Right lobe of liver (tissue), 6 donors: ENCODE measurements at regions not wholly inside any gene's neighbourhood (a gene's known extent, or its start where the extent isn't known, plus 50 kb on each side); places are given as distances from the start of the nearest gene placed in this dataset.

Experiments
- ATAC-seq, 4 donors: fragments of 200-7000 bp; cut with Tn5 transposase; one replicate each; pipeline ENCODE4 v1.9.1; 2020; ENCODE audit warnings: mild to moderate bottlenecking in 4 of 4, moderate library complexity in 4 of 4
- DNase-seq, 3 donors: peaks; one replicate each; pipeline ENCODE4 v3.0.0-alpha.2; 2020
- H3K27ac ChIP-seq, 3 donors: fragments of 200-600 bp; one replicate each; pipeline ENCODE4 v1.8.0; 2022
- H3K27me3 ChIP-seq, 2 donors: fragments of 200-600 bp; one replicate each; pipeline ENCODE4 v1.8.0; 2022
- H3K36me3 ChIP-seq, 4 donors: fragments of 200-600 bp; sonication (generic) in 1 of 4; one replicate each; pipeline versions ENCODE4 v1.5.1 to v1.8.0; 2017 to 2022; ENCODE audit warnings: control low read depth in 1 of 4
- H3K4me1 ChIP-seq, 4 donors: fragments of 200-600 bp; sonication (generic) in 1 of 4; one replicate each; pipeline versions ENCODE4 v1.5.1 to v1.8.0; 2017 to 2022; ENCODE audit warnings: control low read depth in 1 of 4
- H3K4me3 ChIP-seq, 3 donors: fragments of 200-600 bp; one replicate each; pipeline ENCODE4 v1.8.0; 2022
- H3K9me3 ChIP-seq, 4 donors: fragments of 200-600 bp; sonication (generic) in 1 of 4; one replicate each; pipeline versions ENCODE4 v1.5.1 to v1.8.0; 2017 to 2022; ENCODE audit warnings: control low read depth in 1 of 4
- POLR2A ChIP-seq: fragments of 450-650 bp; IDR thresholded peaks from one replicate; pipeline ENCODE4 v1.6.1; 2017; ENCODE audit warnings: antibody characterized with exemption, mild to moderate bottlenecking
- WGBS: methylation state at CpG from one replicate; pipeline ENCODE4 v1.1.6; 2018; ENCODE audit warnings: low coverage, low lambda C conversion rate; ENCODE audit not compliant: insufficient coverage; ENCODE audit errors: missing lambda C conversion rate; 5-methylcytosine and 5-hydroxymethylcytosine counted together
- intact Hi-C, 2 donors: fragments of 100-400 bp; cut with DNase I; formaldehyde crosslinking; loops; one replicate each; pipeline versions ENCODE4 v1.11.2 to v1.14.1; 2022
- TF ChIP-seq, protein P1 (sequence below), 4 donors: fragments of 200-600 bp in 3 of 4; fragments of 450-650 bp in 1 of 4; IDR thresholded peaks; one replicate each; pipeline versions ENCODE4 v1.5.1 to v1.8.0; 2016 to 2022; ENCODE audit warnings: antibody characterized with exemption in 4 of 4, mild to moderate bottlenecking in 2 of 4
- donor health status: DM: no; HTN: yes; CAD: no.
- donor health status: DM: no; HTN: no; CAD: no.
- donor health status: DM: no; HTN: no; CAD: no.
- donor health status: DM: no; HTN: yes; CAD: no.
- donor health status: DM: no; HTN: yes; CAD: no.

DNA sequence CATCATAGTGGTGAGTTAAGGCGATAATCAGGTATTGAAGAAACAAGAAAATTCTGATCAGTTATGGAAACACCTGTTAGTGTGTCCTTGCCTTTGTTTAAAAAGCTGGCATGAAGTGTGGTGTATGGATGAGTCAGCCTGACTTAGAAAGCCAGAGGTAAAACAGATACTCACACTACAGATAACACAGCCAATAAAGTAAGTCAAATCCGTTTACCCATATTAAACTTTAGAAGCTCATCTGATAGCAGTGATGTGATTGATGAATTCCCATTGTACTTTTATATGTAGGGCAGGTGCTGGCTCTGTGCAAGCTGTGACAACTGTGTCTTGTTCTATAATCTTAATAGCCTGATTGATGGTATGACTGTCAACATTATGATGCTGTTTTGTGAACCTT is 1392.7 kb upstream of the IGFBP7 start:
- no peak overlapping the region for H3K4me3 ChIP-seq
- DNase-seq (no peak), ATAC-seq (no peak)
- H3K4me1 ChIP-seq, result no peaks in the 10 kb centered on the region
- no peak for TF ChIP-seq POLR2A
- TF ChIP-seq, protein P1, sequence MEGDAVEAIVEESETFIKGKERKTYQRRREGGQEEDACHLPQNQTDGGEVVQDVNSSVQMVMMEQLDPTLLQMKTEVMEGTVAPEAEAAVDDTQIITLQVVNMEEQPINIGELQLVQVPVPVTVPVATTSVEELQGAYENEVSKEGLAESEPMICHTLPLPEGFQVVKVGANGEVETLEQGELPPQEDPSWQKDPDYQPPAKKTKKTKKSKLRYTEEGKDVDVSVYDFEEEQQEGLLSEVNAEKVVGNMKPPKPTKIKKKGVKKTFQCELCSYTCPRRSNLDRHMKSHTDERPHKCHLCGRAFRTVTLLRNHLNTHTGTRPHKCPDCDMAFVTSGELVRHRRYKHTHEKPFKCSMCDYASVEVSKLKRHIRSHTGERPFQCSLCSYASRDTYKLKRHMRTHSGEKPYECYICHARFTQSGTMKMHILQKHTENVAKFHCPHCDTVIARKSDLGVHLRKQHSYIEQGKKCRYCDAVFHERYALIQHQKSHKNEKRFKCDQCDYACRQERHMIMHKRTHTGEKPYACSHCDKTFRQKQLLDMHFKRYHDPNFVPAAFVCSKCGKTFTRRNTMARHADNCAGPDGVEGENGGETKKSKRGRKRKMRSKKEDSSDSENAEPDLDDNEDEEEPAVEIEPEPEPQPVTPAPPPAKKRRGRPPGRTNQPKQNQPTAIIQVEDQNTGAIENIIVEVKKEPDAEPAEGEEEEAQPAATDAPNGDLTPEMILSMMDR (IDR thresholded peaks at IDR 0.05), result no peak
- intact Hi-C loops, result no loop called here
- no peak overlapping the region for H3K27ac ChIP-seq
- WGBS, result 58% methylated on average over 2 of the region's 2 CpGs
- H3K9me3 ChIP-seq, result no peaks in the 10 kb centered on the region
- no peaks in the 10 kb centered on the region for H3K36me3 ChIP-seq
- no peaks in the 10 kb centered on the region for H3K27me3 ChIP-seq

DNA sequence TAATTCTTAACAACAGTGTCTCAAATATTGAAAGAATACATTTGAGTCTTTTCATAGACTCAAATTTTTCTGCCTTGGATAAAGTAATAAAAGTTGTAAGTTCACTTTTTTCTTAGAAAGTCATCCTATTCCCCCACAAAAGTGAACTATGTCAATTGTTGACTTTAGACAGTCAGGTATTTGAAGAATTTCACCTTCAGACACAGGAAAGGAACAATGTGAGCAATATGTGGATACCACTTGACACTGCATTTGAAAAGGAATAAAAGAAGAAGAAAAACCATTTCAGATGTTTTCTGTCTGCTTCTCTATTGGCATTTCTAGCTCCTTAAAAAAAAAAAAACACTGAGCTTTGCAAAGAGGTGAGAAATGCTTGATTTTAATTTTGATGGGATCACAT is 1389.0 kb upstream of the IGFBP7 start:
- Histone ChIP-seq H3K9me3 (no peaks in the 10 kb centered on the region), H3K4me3 (no peak overlapping the region), H3K27ac (no peak overlapping the region), H3K4me1 (no peaks in the 10 kb centered on the region), H3K27me3 (no peaks in the 10 kb centered on the region), H3K36me3 (no peaks in the 10 kb centered on the region)
- no peak for ATAC-seq
- TF ChIP-seq POLR2A, result no peak
- intact Hi-C loops, result no loop called here
- DNase-seq, result no peak

DNA sequence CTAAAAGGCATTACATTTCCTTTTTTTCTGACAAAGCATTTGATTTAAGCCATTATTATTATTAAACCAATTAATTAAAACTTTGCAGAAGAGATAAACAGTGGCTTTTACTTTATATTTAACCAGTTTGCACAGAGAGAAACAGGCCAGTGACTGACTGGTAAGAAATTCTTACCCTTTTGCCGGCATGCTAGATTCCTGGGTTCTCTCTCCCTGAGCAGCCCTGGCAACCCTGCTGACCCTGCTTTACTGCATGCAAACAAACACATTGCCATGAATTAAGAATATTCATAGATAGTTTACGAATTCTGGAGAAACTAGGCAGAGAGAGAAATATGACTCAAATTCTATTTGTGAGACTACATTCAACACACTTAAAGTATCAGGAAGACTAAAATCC is 1381.4 kb upstream of the IGFBP7 start:
- ATAC-seq (no peak), DNase-seq (no peak)
- WGBS, result 55% methylated on average over 2 of the region's 2 CpGs
- Histone ChIP-seq H3K4me3 (no peak overlapping the region), H3K27ac (no peak overlapping the region), H3K9me3 (no peaks in the 10 kb centered on the region), H3K4me1 (no peaks in the 10 kb centered on the region), H3K27me3 (no peaks in the 10 kb centered on the region), H3K36me3 (no peaks in the 10 kb centered on the region)
- no peak for TF ChIP-seq POLR2A
- TF ChIP-seq, protein P1 (IDR thresholded peaks at IDR 0.05), result no peak
- intact Hi-C loops, result no loop called here

DNA sequence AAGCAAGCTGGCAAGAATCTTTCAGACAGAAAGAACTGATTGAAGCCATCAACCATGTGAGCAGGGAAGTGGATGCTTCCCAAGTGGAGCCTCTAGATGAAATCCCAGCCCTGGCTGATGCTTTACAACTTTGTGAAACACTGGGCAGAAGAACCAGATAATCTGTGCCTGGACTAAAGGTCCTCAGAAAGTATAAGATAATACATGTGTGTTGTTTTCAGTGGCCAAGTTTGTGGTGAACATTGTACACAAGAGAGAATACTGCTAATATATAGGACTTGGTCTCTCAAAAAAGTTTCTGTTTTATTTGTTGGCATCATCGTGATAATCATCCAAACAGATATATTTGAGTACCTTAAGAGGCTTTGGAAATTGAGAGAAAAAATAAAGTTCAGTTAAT is 1367.8 kb upstream of the IGFBP7 start:
- TF ChIP-seq, protein P1 (IDR thresholded peaks at IDR 0.05), result no peak
- no peak for TF ChIP-seq POLR2A
- DNase-seq (no peak), ATAC-seq (no peak)
- Histone ChIP-seq H3K27ac (no peak overlapping the region), H3K27me3 (no peaks in the 10 kb centered on the region), H3K36me3 (no peaks in the 10 kb centered on the region), H3K4me3 (no peak overlapping the region), H3K4me1 (no peaks in the 10 kb centered on the region), H3K9me3 (no peaks in the 10 kb centered on the region)
- WGBS, result 64% methylated on average over 1 of the region's 1 CpG
- intact Hi-C loops, result no loop called here

DNA sequence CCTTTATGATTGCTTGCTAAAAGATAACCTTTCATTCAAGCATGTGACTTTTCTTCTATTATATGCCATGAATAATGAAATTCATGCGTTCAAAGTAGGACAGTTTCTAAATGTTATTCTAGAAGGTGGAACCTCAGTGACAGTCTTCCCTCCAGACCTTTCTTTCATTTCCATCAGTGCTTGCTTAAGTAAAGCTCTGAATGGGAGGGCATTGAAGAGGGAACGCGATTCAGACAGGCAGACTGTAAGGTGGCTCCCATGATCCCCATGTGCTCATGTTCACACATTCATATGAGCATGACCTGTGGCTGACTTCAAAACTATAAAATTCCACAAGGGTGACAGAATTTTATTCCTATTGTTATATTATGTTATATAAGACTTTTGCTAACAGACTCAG is 1367.3 kb upstream of the IGFBP7 start:
- H3K27ac ChIP-seq, result no peak overlapping the region
- intact Hi-C loops, result no loop called here
- no peak overlapping the region for H3K4me3 ChIP-seq
- H3K9me3 ChIP-seq, result no peaks in the 10 kb centered on the region
- H3K4me1 ChIP-seq, result no peaks in the 10 kb centered on the region
- ATAC-seq, result no peak
- no peak for DNase-seq
- no peaks in the 10 kb centered on the region for H3K27me3 ChIP-seq
- no peaks in the 10 kb centered on the region for H3K36me3 ChIP-seq
- 73% methylated on average over 3 of the region's 3 CpGs for WGBS
- no peak for TF ChIP-seq POLR2A
- TF ChIP-seq, protein P1 (IDR thresholded peaks at IDR 0.05), result no peak
